Activated gamma-delta T cell treated with Interleukin-2 at 50 U/mL for 16 hours (primary cell): ENCODE measurements at regions not wholly inside any gene's neighbourhood (a gene's known extent, or its start where the extent isn't known, plus 50 kb on each side); places are given as distances from the start of the nearest gene placed in this dataset.
"Not testable (repeated sequence)": the region's sequence is repeated elsewhere in the genome, so short reads cannot be mapped to it uniquely, and the experiment has no call there.

Experiments
- DNase-seq: peaks from one replicate; pipeline ENCODE4 v3.0.0-alpha.2; 2020

GRCh38 chr10:113475381-113475807, 77.5 kb upstream of the HABP2 start:
- no peak for DNase-seq

- no peak for DNase-seq
Measured at GRCh38 chr10:113476191-113476590, 76.7 kb upstream of the HABP2 start.

GRCh38 chr10:113476673-113477072, 76.2 kb upstream of the HABP2 start:
- DNase-seq, result no peak

- no peak for DNase-seq
Measured at GRCh38 chr10:113477451-113477850, 75.4 kb upstream of the HABP2 start.

- DNase-seq, result no peak
Measured at GRCh38 chr10:113479346-113480080, 73.3 kb upstream of the HABP2 start.

- DNase-seq, result no peak
Measured at GRCh38 chr10:113480081-113480360, 72.8 kb upstream of the HABP2 start.

- DNase-seq, result no peak
Measured at GRCh38 chr10:113480851-113481502, 71.9 kb upstream of the HABP2 start.

- no peak for DNase-seq
Measured at GRCh38 chr10:113484487-113484886, 68.4 kb upstream of the HABP2 start.

GRCh38 chr10:113485736-113486135, 67.1 kb upstream of the HABP2 start:
- DNase-seq, result no peak

GRCh38 chr10:113486531-113486930, 66.3 kb upstream of the HABP2 start:
- DNase-seq, result no peak

- DNase-seq, result no peak
Measured at GRCh38 chr10:113487154-113487553, 65.7 kb upstream of the HABP2 start.

GRCh38 chr10:113488186-113488585, 64.7 kb upstream of the HABP2 start:
- no peak for DNase-seq

- DNase-seq, result not testable (repeated sequence)
Measured at GRCh38 chr10:113489522-113489921, 63.3 kb upstream of the HABP2 start.

- no peak for DNase-seq
Measured at GRCh38 chr10:113491967-113492565, 60.8 kb upstream of the HABP2 start.

GRCh38 chr10:113493195-113493594, 59.7 kb upstream of the HABP2 start:
- DNase-seq, result no peak

- DNase-seq, result no peak
Measured at GRCh38 chr10:113493882-113494301, 59.0 kb upstream of the HABP2 start.

GRCh38 chr10:113494761-113495160, 58.1 kb upstream of the HABP2 start:
- DNase-seq, result no peak

- no peak for DNase-seq
Measured at GRCh38 chr10:113495553-113495952, 57.3 kb upstream of the HABP2 start.

GRCh38 chr10:113496111-113497109, 56.4 kb upstream of the HABP2 start:
- DNase-seq, result no peak

GRCh38 chr10:113497198-113497597, 55.7 kb upstream of the HABP2 start:
- DNase-seq, result no peak

GRCh38 chr10:113498997-113499396, 53.9 kb upstream of the HABP2 start:
- no peak for DNase-seq

GRCh38 chr10:113499806-113500205, 53.0 kb upstream of the HABP2 start:
- no peak for DNase-seq

GRCh38 chr10:113501031-113501430, 51.8 kb upstream of the HABP2 start:
- not testable (repeated sequence) for DNase-seq
